NCI-H1105 treated with DMSO at 0.1 percent for 48 hours (cell line): ENCODE measurements at regions not wholly inside any gene's neighbourhood (a gene's known extent, or its start where the extent isn't known, plus 50 kb on each side); places are given as distances from the start of the nearest gene placed in this dataset.

Source experiments
- DNase-seq: peaks from one replicate; lab custom pipeline; 2025; lab: John Stamatoyannopoulos, UW

GRCh38 chr7:67422601-67423000 is 426.0 kb downstream of the TYW1 start:
- DNase-seq = no peak

GRCh38 chr7:67423065-67423464 is 426.4 kb downstream of the TYW1 start:
- peak; percentile 9 for DNase-seq

GRCh38 chr7:67426654-67427053 is 430.0 kb downstream of the TYW1 start:
- no peak for DNase-seq

- DNase-seq = no peak
Measured at GRCh38 chr7:67429735-67430134, 433.1 kb downstream of the TYW1 start.

- DNase-seq = no peak
Measured at GRCh38 chr7:67432536-67433234, 436.1 kb downstream of the TYW1 start.

- DNase-seq = no peak
Measured at GRCh38 chr7:67435894-67436535, 439.4 kb downstream of the TYW1 start.

- DNase-seq = no peak
Measured at GRCh38 chr7:67438198-67438882, 441.7 kb downstream of the TYW1 start.

GRCh38 chr7:67438913-67439505 is 442.4 kb downstream of the TYW1 start:
- no peak for DNase-seq

GRCh38 chr7:67440321-67440720 is 443.7 kb downstream of the TYW1 start:
- DNase-seq = no peak

- no peak for DNase-seq
Measured at GRCh38 chr7:67445728-67446127, 449.1 kb downstream of the TYW1 start.

GRCh38 chr7:67447297-67447696 is 450.7 kb downstream of the TYW1 start:
- no peak for DNase-seq

GRCh38 chr7:67448271-67448670 is 451.6 kb downstream of the TYW1 start:
- no peak for DNase-seq

GRCh38 chr7:67450171-67450570 is 453.5 kb downstream of the TYW1 start:
- no peak for DNase-seq

GRCh38 chr7:67451306-67451705 is 454.7 kb downstream of the TYW1 start:
- peak; percentile 64 for DNase-seq

GRCh38 chr7:67452516-67453026 is 455.9 kb downstream of the TYW1 start:
- no peak for DNase-seq

GRCh38 chr7:67453580-67454380 is 457.1 kb downstream of the TYW1 start:
- no peak for DNase-seq

GRCh38 chr7:67455508-67455907 is 458.9 kb downstream of the TYW1 start:
- no peak for DNase-seq

- DNase-seq = no peak
Measured at GRCh38 chr7:67462781-67463191, 466.2 kb downstream of the TYW1 start.

- no peak for DNase-seq
Measured at GRCh38 chr7:67463316-67463715, 466.7 kb downstream of the TYW1 start.

GRCh38 chr7:67463983-67464382 is 467.4 kb downstream of the TYW1 start:
- DNase-seq = no peak

GRCh38 chr7:67466109-67466508 is 469.5 kb downstream of the TYW1 start:
- no peak for DNase-seq

- DNase-seq = no peak
Measured at GRCh38 chr7:67470256-67470751, 473.7 kb downstream of the TYW1 start.
